GM23338 (cell line): ENCODE measurements at regions not wholly inside any gene's neighbourhood (a gene's known extent, or its start where the extent isn't known, plus 50 kb on each side); places are given as distances from the start of the nearest gene placed in this dataset.

Source experiments
- CREB1 ChIP-seq: fragments of 250-450 bp; sonication (Bioruptor Pico); IDR thresholded peaks from 2 replicates; pipeline ENCODE4 v1.5.0; 2020; ENCODE audit warnings: low read depth, mild to moderate bottlenecking, moderate library complexity
- ETS1 ChIP-seq: IDR thresholded peaks from 2 replicates; pipeline ENCODE4 v1.6.1; 2016; ENCODE audit warnings: antibody characterized with exemption
- EZH2 ChIP-seq: fragments of 200-600 bp; sonication (generic); IDR thresholded peaks from one replicate; pipeline ENCODE4 v1.8.0; 2017; ENCODE audit warnings: antibody characterized with exemption, mild to moderate bottlenecking, low read depth; ENCODE audit not compliant: unreplicated experiment
- EZH2phosphoT487 ChIP-seq: fragments of 200-600 bp; sonication (generic); IDR thresholded peaks from one replicate; pipeline ENCODE4 v1.8.1; 2018; ENCODE audit warnings: antibody characterized with exemption; ENCODE audit not compliant: unreplicated experiment
- JUNB ChIP-seq: IDR thresholded peaks from one replicate; pipeline ENCODE4 v1.6.1; 2016; ENCODE audit warnings: antibody characterized with exemption; ENCODE audit not compliant: unreplicated experiment
- NANOG ChIP-seq: IDR thresholded peaks from 2 replicates; pipeline ENCODE4 v1.6.1; 2016; ENCODE audit warnings: antibody characterized with exemption, borderline replicate concordance
- POLR2AphosphoS5 ChIP-seq: IDR thresholded peaks from 2 replicates; pipeline ENCODE4 v1.6.1; 2016; ENCODE audit warnings: antibody characterized with exemption, low read depth
- ZNF331 ChIP-seq: fragments of 250-450 bp; sonication (Bioruptor Pico); IDR thresholded peaks from 2 replicates; pipeline ENCODE4 v1.5.0; 2020; ENCODE audit warnings: low read depth, mild to moderate bottlenecking, moderate library complexity
- TF ChIP-seq, protein P1 (sequence below), 2 experiments: fragments of 200-600 bp in 1 of 2; sonication (generic) in 1 of 2; conservative IDR thresholded peaks; 2 replicates each; pipeline versions ENCODE4 v1.5.1 to v1.6.1; 2016 to 2017; ENCODE audit warnings: antibody characterized with exemption in 2 of 2, low read depth in 2 of 2, mild to moderate bottlenecking in 2 of 2, moderate library complexity in 1 of 2
- TF ChIP-seq, protein P2 (sequence below): IDR thresholded peaks from one replicate; pipeline ENCODE4 v1.6.1; 2018; ENCODE audit warnings: antibody characterized with exemption; ENCODE audit not compliant: unreplicated experiment

DNA sequence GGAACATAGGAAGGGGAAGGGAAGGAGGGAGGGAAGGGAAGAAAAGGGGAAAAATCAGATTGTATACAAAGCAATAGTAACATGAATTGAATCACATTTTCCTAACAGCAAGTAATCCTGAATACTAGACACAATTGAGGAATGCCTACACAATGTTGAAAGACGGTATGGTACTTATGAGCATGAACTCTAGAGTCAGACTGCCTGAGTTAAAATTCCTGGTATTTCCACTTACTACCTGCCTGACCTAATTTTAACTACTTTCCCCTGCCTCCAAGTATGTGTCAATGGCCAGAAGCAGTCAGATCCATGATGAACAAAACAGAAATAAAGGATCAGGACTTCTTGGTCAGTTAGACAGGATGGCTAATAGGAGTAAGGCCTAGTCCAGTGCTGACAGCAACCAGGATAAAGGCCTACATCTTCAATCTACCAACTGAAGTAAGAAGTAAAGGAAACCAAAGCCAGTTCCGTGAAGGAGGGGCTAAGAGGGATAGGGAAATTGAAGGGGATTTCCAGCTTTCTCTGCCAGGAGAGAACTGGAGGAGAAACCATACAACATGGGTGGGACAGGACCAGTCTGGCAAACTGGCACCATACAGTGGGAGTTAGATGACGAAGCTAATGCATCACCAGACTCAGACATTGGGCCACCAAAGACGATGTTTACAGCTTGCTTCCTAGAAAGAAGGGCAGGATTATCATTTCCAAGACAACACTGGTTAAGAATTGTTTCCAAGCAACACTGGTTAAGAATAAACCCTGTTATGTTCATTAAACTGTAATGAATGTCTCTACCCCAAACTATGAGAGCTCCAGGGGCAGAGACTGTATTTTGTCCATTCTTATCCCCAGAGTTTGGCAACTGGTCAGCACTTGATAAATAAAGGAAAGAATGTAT, 151.6 kb upstream of the UBE2E2 start:
- TF ChIP-seq, protein P1, sequence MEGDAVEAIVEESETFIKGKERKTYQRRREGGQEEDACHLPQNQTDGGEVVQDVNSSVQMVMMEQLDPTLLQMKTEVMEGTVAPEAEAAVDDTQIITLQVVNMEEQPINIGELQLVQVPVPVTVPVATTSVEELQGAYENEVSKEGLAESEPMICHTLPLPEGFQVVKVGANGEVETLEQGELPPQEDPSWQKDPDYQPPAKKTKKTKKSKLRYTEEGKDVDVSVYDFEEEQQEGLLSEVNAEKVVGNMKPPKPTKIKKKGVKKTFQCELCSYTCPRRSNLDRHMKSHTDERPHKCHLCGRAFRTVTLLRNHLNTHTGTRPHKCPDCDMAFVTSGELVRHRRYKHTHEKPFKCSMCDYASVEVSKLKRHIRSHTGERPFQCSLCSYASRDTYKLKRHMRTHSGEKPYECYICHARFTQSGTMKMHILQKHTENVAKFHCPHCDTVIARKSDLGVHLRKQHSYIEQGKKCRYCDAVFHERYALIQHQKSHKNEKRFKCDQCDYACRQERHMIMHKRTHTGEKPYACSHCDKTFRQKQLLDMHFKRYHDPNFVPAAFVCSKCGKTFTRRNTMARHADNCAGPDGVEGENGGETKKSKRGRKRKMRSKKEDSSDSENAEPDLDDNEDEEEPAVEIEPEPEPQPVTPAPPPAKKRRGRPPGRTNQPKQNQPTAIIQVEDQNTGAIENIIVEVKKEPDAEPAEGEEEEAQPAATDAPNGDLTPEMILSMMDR (conservative IDR thresholded peaks at IDR 0.05; ENCODE audit: low read depth in 2 of 2), result no peak
- TF ChIP-seq NANOG, result no peak
- no peak for TF ChIP-seq ZNF331 (CRISPR knock-in tag)
- TF ChIP-seq POLR2AphosphoS5, result no peak
- TF ChIP-seq EZH2, result no peak
- TF ChIP-seq EZH2phosphoT487, result no peak
- TF ChIP-seq CREB1, result no peak
- TF ChIP-seq JUNB, result no peak
- TF ChIP-seq, protein P2, sequence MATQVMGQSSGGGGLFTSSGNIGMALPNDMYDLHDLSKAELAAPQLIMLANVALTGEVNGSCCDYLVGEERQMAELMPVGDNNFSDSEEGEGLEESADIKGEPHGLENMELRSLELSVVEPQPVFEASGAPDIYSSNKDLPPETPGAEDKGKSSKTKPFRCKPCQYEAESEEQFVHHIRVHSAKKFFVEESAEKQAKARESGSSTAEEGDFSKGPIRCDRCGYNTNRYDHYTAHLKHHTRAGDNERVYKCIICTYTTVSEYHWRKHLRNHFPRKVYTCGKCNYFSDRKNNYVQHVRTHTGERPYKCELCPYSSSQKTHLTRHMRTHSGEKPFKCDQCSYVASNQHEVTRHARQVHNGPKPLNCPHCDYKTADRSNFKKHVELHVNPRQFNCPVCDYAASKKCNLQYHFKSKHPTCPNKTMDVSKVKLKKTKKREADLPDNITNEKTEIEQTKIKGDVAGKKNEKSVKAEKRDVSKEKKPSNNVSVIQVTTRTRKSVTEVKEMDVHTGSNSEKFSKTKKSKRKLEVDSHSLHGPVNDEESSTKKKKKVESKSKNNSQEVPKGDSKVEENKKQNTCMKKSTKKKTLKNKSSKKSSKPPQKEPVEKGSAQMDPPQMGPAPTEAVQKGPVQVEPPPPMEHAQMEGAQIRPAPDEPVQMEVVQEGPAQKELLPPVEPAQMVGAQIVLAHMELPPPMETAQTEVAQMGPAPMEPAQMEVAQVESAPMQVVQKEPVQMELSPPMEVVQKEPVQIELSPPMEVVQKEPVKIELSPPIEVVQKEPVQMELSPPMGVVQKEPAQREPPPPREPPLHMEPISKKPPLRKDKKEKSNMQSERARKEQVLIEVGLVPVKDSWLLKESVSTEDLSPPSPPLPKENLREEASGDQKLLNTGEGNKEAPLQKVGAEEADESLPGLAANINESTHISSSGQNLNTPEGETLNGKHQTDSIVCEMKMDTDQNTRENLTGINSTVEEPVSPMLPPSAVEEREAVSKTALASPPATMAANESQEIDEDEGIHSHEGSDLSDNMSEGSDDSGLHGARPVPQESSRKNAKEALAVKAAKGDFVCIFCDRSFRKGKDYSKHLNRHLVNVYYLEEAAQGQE, result no peak
- no peak for TF ChIP-seq ETS1
